ENCODE measurements at regions not wholly inside any gene's neighbourhood (a gene's known extent, or its start where the extent isn't known, plus 50 kb on each side); places are given as distances from the start of the nearest gene placed in this dataset.

DNA sequence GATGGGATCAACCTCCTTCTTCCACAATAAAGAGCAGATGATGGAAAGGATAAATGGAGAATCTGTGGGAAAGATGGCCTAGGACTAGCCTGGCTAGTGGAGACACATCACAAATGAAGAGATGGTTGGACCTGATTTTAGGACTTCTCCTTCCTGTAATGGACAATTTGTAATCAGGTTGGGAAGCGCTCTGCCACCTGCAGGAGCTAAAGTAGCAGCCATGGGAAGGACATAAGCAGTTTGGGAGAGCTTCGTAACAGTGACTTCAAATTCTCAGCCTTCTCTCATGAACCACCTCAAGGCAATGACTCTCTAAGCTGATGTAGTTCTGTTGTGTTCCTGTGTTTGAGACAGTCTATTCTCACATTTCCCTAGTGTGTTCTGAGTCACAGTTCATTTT is 137.9 kb upstream of the BMP2 start:
- in situ Hi-C loops (cut with HindIII; ENCODE audit: low sequenced_read_pairs), result no loop called here
- no peak for TF ChIP-seq CTCF (IDR thresholded peaks at IDR 0.05; ENCODE audit: low read depth, low read length)

DNA sequence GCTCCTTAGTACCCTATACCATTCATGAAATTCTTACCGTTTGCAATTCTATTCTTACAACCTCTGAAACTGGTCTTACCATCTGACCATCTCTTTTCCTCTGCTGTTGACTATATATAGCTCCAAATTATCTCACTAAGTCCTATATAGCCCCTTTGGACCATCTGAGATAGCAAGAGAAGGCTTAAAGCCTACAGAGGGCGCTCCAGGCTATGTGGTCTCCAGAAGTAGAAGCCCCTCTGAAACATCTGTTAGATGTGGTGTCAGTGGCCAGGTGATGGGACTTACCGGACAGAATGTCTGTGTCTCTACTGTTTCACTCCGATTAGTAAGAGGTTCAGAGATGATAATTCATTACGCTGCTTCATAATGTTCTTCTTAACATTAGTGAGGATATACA is 140.7 kb upstream of the BMP2 start:
- no peak for TF ChIP-seq CTCF (IDR thresholded peaks at IDR 0.05; ENCODE audit: low read depth, low read length)
- in situ Hi-C loops (cut with HindIII; ENCODE audit: low sequenced_read_pairs), result no loop called here
- H3K4me3 ChIP-seq (ENCODE audit: low read depth, low read length), result no peak overlapping the region
- DNase-seq (ENCODE audit: low read depth, low spot score), result no peak

More for the DNA sequence above, 137.9 kb upstream of the BMP2 start:
- DNase-seq (ENCODE audit: low read depth, low spot score), result no peak
- no peak overlapping the region for H3K4me3 ChIP-seq (ENCODE audit: low read depth, low read length)

- DNase-seq (ENCODE audit: low read depth, low spot score), result no peak
- TF ChIP-seq CTCF (IDR thresholded peaks at IDR 0.05; ENCODE audit: low read depth, low read length), result no peak
- H3K4me3 ChIP-seq (ENCODE audit: low read depth, low read length), result no peak overlapping the region
- in situ Hi-C loops (cut with HindIII; ENCODE audit: low sequenced_read_pairs), result no loop called here
Measured at GRCh38 chr20:6623989-6624388, 143.5 kb upstream of the BMP2 start.

DNA sequence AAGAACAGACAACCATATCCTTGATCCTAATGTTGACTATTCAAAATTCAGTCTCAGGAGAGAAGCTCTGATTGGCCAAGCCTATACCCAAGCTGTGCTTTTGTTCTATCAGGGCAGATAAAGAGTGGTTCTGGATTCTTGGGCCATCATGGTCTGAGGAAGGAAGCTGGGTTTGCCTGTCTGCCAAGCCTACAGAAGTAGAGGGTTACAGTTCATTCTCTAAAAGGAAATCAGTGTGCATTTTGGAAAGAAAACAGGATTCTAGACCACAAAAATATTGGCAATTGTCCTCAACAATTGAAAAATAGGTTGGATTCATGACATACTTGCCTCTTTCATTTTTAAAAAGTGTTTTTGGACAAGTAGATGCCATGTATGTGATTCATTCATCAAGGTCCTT is 145.4 kb upstream of the BMP2 start:
- in situ Hi-C loops (cut with HindIII; ENCODE audit: low sequenced_read_pairs), result no loop called here
- H3K4me3 ChIP-seq (ENCODE audit: low read depth, low read length), result no peak overlapping the region
- no peak for TF ChIP-seq CTCF (IDR thresholded peaks at IDR 0.05; ENCODE audit: low read depth, low read length)
- DNase-seq (ENCODE audit: low read depth, low spot score), result peak; percentile 14

DNA sequence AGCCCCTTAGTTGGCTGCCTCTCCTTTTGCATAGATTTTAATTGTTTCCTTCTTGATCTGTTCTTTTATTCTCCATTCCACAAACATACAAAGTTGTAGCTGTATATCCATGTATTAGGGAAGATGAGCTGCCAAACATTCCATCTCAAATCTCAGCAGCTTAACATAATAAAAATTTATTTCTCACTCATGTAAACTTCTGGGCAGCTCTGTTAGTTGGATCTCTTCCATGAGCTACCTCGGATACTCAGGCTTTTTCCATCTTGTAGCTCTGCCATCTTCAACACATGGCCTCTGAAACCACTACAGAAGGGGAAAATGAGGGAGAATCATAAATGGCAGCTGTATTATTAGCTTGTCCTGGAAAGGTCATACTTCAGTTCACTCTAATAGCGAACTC is 149.4 kb upstream of the BMP2 start:
- DNase-seq (ENCODE audit: low read depth, low spot score), result no peak
- H3K4me3 ChIP-seq (ENCODE audit: low read depth, low read length), result no peak overlapping the region
- in situ Hi-C loops (cut with HindIII; ENCODE audit: low sequenced_read_pairs), result no loop called here
- no peak for TF ChIP-seq CTCF (IDR thresholded peaks at IDR 0.05; ENCODE audit: low read depth, low read length)

GRCh38 chr20:6616421-6616820 is 151.1 kb upstream of the BMP2 start:
- DNase-seq (ENCODE audit: low read depth, low spot score), result no peak
- no peak for TF ChIP-seq CTCF (IDR thresholded peaks at IDR 0.05; ENCODE audit: low read depth, low read length)
- in situ Hi-C loops (cut with HindIII; ENCODE audit: low sequenced_read_pairs), result no loop called here
- H3K4me3 ChIP-seq (ENCODE audit: low read depth, low read length), result no peak overlapping the region

DNA sequence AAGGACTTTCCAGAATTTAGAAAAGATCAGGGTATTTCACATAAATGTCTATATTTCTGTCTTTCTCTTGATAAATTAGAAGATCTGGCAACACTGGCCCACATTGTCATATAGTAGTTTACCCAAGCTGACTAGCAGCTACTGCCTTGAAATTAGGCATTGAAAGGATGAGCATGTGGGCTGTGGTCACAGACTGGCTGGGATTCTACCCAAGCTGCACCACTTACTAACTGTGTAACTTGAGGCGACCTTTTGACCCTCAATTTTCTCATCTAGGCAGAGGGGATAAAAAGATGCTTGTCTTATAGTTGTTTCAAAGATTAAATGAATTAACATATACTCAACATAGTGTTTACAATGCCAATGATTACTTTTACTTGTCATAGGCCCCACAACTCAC is 152.7 kb upstream of the BMP2 start:
- no peak overlapping the region for H3K4me3 ChIP-seq (ENCODE audit: low read depth, low read length)
- no peak for DNase-seq (ENCODE audit: low read depth, low spot score)
- in situ Hi-C loops (cut with HindIII; ENCODE audit: low sequenced_read_pairs), result no loop called here
- no peak for TF ChIP-seq CTCF (IDR thresholded peaks at IDR 0.05; ENCODE audit: low read depth, low read length)

Measured in astrocyte of the spinal cord (primary cell).